Lower lobe of right lung (tissue), 2 donors: ENCODE measurements at regions not wholly inside any gene's neighbourhood (a gene's known extent, or its start where the extent isn't known, plus 50 kb on each side); places are given as distances from the start of the nearest gene placed in this dataset.
A peak's percentile ranks its signal among the peaks of the same experiment; 100 is the strongest.

Experiments
- ATAC-seq, 2 donors: fragments of 200-7000 bp; cut with Tn5 transposase; one replicate each; pipeline ENCODE4 v1.9.1; 2020 to 2022; ENCODE audit warnings: mild to moderate bottlenecking in 2 of 2, moderate library complexity in 2 of 2
- DNase-seq: peaks from one replicate; pipeline ENCODE4 v3.0.0-alpha.2; 2020
- H3K27ac ChIP-seq: fragments of 200-600 bp; one replicate; pipeline ENCODE4 v1.8.0; 2022
- H3K27me3 ChIP-seq: fragments of 200-600 bp; one replicate; pipeline ENCODE4 v1.8.0; 2022; ENCODE audit warnings: low read depth
- H3K36me3 ChIP-seq: fragments of 200-600 bp; one replicate; pipeline ENCODE4 v1.8.0; 2022; ENCODE audit warnings: mild to moderate bottlenecking
- H3K4me1 ChIP-seq: fragments of 200-600 bp; one replicate; pipeline ENCODE4 v1.8.0; 2022
- H3K4me3 ChIP-seq: fragments of 200-600 bp; one replicate; pipeline ENCODE4 v1.8.0; 2022; ENCODE audit warnings: mild to moderate bottlenecking
- H3K9me3 ChIP-seq: fragments of 200-600 bp; one replicate; pipeline ENCODE4 v1.8.0; 2022
- intact Hi-C: fragments of 100-400 bp; cut with DNase I; formaldehyde crosslinking; loops from one replicate; pipeline ENCODE4 v1.11.0; 2022
- TF ChIP-seq, protein P1 (sequence below): fragments of 200-600 bp; IDR thresholded peaks from one replicate; pipeline ENCODE4 v1.8.0; 2022; ENCODE audit warnings: antibody characterized with exemption, mild to moderate bottlenecking
- donor health status: DM: no; HTN: yes; CAD: no; lungs with severe emphysema.

DNA sequence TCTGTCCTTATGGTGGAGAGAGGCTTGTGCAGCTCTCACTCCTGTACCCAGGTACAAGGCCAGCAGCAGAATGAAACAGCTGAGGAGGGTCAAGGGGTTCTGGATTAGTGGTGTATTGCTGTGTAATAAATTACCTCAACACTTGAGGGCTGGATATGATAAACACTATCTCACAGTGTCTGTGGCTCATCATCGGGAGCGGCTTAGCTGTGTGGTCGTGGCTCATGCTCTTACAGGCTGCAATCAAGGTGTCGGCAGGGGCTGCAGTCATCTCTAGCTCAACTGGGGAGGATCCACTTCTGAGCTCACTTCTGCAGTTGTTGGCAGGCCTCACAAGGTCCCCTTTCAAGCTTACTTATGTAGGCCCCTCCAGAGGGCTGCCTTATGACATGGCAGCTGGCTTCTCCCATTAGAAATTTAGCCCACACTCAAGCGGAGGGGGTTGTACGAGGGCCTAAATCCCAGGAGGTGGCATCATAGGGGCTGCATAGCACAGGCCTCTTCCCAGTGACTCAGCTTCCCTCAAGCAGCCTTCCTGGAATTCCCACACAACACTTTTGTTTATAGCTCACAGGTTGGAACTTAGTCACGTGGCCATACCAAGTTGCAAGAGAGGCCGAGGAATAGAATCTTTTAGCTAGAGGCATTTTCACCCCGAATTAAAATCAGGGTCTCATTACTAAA is 148.2 kb upstream of the RPS6KA3 start:
- Histone ChIP-seq H3K4me3 (no peak overlapping the region), H3K27ac (no peak overlapping the region), H3K27me3 (no peaks in the 10 kb centered on the region), H3K9me3 (no peaks in the 10 kb centered on the region), H3K4me1 (no peaks in the 10 kb centered on the region), H3K36me3 (no peaks in the 10 kb centered on the region)
- ATAC-seq = no peak
- TF ChIP-seq, protein P1, sequence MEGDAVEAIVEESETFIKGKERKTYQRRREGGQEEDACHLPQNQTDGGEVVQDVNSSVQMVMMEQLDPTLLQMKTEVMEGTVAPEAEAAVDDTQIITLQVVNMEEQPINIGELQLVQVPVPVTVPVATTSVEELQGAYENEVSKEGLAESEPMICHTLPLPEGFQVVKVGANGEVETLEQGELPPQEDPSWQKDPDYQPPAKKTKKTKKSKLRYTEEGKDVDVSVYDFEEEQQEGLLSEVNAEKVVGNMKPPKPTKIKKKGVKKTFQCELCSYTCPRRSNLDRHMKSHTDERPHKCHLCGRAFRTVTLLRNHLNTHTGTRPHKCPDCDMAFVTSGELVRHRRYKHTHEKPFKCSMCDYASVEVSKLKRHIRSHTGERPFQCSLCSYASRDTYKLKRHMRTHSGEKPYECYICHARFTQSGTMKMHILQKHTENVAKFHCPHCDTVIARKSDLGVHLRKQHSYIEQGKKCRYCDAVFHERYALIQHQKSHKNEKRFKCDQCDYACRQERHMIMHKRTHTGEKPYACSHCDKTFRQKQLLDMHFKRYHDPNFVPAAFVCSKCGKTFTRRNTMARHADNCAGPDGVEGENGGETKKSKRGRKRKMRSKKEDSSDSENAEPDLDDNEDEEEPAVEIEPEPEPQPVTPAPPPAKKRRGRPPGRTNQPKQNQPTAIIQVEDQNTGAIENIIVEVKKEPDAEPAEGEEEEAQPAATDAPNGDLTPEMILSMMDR = no peak
- intact Hi-C loops = no loop called here
- no peak for DNase-seq

GRCh38 chrX:20414066-20414465 is 147.4 kb upstream of the RPS6KA3 start:
- DNase-seq (no peak), ATAC-seq (peak; percentile 67 to 75)
- Histone ChIP-seq H3K4me1 (no peaks in the 10 kb centered on the region), H3K36me3 (no peaks in the 10 kb centered on the region), H3K4me3 (no peak overlapping the region), H3K27ac (no peak overlapping the region), H3K9me3 (no peaks in the 10 kb centered on the region), H3K27me3 (no peaks in the 10 kb centered on the region)
- TF ChIP-seq, protein P1 = no peak
- intact Hi-C loops = no loop called here

DNA sequence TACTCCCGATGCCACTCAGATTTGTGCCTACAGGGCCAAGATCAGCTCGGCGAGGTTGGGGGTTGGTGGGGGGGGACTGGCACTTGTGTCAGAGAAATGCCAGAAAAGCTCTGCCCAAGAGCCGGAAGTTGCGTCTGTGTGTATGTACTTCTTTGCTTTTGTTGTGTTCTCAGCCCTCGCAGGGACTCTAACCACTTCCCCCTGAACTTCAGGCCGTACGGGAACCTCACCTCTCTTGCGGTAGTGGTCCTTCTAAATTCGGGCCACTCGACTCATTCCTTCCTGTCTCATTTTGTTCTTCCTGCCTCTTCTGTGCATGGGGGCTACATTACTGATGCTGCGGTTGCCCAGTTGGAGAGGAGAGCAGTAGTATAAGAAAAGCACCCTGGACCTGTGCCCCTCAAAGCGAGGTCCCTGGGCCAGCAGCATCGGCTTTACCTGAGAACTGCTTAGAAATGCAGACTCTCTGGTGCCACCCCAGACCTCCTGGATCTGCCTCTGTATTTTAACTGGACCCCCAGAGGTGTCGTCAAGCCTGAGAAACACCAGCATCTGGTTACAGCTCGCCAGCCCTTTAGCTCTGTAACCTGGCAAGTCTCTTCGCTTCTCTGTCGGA is 146.3 kb upstream of the RPS6KA3 start:
- Histone ChIP-seq H3K27me3 (no peaks in the 10 kb centered on the region), H3K27ac (peak overlapping the region; percentile 11), H3K9me3 (no peaks in the 10 kb centered on the region), H3K4me1 (no peaks in the 10 kb centered on the region), H3K36me3 (no peaks in the 10 kb centered on the region), H3K4me3 (no peak overlapping the region)
- TF ChIP-seq, protein P1 = no peak
- intact Hi-C loops = no loop called here
- ATAC-seq = peak; percentile 52 to 80
- DNase-seq = peak; percentile 55

DNA sequence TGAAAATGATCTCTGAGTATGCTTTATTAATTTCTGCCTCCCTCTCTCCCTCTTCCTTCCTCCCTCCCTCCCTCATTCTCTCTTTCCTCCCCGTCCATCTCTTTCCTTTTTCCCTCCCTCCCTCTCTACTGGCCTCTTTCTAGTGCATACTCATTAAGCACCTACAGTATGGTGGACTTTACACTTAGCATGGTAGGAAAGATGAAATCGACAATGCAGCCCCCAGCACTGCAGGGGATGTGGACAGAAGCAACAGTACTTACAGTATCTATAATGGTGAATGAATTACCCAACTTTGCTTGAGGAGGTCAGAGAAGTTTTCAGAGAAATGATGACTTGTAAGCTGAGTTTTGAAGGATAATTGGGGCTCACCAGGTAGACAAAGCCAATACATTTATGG is 143.8 kb upstream of the RPS6KA3 start:
- H3K4me3 ChIP-seq = no peak overlapping the region
- no peak overlapping the region for H3K27ac ChIP-seq
- no peaks in the 10 kb centered on the region for H3K9me3 ChIP-seq
- TF ChIP-seq, protein P1 = no peak
- ATAC-seq = no peak
- no peaks in the 10 kb centered on the region for H3K4me1 ChIP-seq
- intact Hi-C loops = no loop called here
- H3K27me3 ChIP-seq = no peaks in the 10 kb centered on the region
- DNase-seq = no peak
- no peaks in the 10 kb centered on the region for H3K36me3 ChIP-seq

GRCh38 chrX:20409991-20410390 is 143.3 kb upstream of the RPS6KA3 start:
- Histone ChIP-seq H3K27ac (no peak overlapping the region), H3K4me1 (no peaks in the 10 kb centered on the region), H3K4me3 (no peak overlapping the region), H3K36me3 (no peaks in the 10 kb centered on the region), H3K9me3 (no peaks in the 10 kb centered on the region), H3K27me3 (no peaks in the 10 kb centered on the region)
- TF ChIP-seq, protein P1 = no peak
- no peak for ATAC-seq
- no peak for DNase-seq
- intact Hi-C loops = no loop called here
